ENCODE measurements at regions not wholly inside any gene's neighbourhood (a gene's known extent, or its start where the extent isn't known, plus 50 kb on each side); places are given as distances from the start of the nearest gene placed in this dataset.

GRCh38 chr20:29878281-29878741, 1379.2 kb upstream of the DEFB115 start:
- Histone ChIP-seq H3K79me1 (ENCODE audit: insufficient read depth, low read depth, low read length, poor library complexity, severe bottlenecking) (no peaks in the 10 kb centered on the region), H4K91ac (ENCODE audit: insufficient read length, low read depth, low read length) (no peak overlapping the region), H2AK5ac (ENCODE audit: insufficient read length, low read length) (no peak overlapping the region), H3K18ac (ENCODE audit: insufficient read length, low read depth, low read length) (no peak overlapping the region), H3T11ph (ENCODE audit: low read length) (no peak overlapping the region), H2AFZ (ENCODE audit: low read length) (no peak overlapping the region), H3K27me3 (ENCODE audit: insufficient read depth, low read length) (no peaks in the 10 kb centered on the region), H2BK5ac (ENCODE audit: insufficient read length, low read length) (no peak overlapping the region), H2BK12ac (ENCODE audit: insufficient read length, low read depth, low read length) (no peak overlapping the region), H4K20me1 (ENCODE audit: control insufficient read depth, insufficient read depth, insufficient read length) (no peaks in the 10 kb centered on the region), H4K5ac (ENCODE audit: insufficient read length, low read depth, low read length) (no peak overlapping the region), H2BK20ac (ENCODE audit: low read depth, low read length, poor library complexity, severe bottlenecking) (no peak overlapping the region), H3K4me2 (ENCODE audit: insufficient read depth, insufficient read length, low read length) (no peak overlapping the region), H3K56ac (ENCODE audit: insufficient read length, low read depth, low read length) (no peak overlapping the region), H3K79me2 (ENCODE audit: insufficient read depth, low read length) (no peaks in the 10 kb centered on the region), H3K9ac (ENCODE audit: extremely low read depth, insufficient read length, low read length) (no peak overlapping the region), H3K23ac (ENCODE audit: insufficient read length, low read depth, low read length) (no peak overlapping the region), H3K9me3 (ENCODE audit: control insufficient read depth, low read depth, low read length) (peaks cover 76% of the 10 kb centered on the region), H3K4me1 (ENCODE audit: insufficient read depth, low read length) (no peaks in the 10 kb centered on the region), H3K14ac (ENCODE audit: insufficient read depth, low read length) (no peak overlapping the region), H3K27ac (ENCODE audit: insufficient read length, low read depth, low read length) (no peak overlapping the region), H4K8ac (replicated peaks; ENCODE audit: insufficient read length, low read depth, low read length) (no peak overlapping the region), H3K23me2 (ENCODE audit: insufficient read length, low read depth, low read length, poor library complexity, severe bottlenecking) (no peaks in the 10 kb centered on the region), H2BK15ac (ENCODE audit: low read depth, low read length) (no peak overlapping the region), H3K4ac (ENCODE audit: low read depth, low read length) (no peak overlapping the region), H2BK120ac (ENCODE audit: low read depth, low read length, poor library complexity, severe bottlenecking) (no peak overlapping the region)
- H3K4me3 Mint-ChIP-seq = no peak overlapping the region
- no peak for TF ChIP-seq CTCF (conservative IDR thresholded peaks at IDR 0.05)
- H3K27ac Mint-ChIP-seq = no peak overlapping the region
- H3K36me3 Mint-ChIP-seq (ENCODE audit: insufficient read depth in 1 of 3, low read depth in 3 of 3) = peaks cover 35 to 58% (median 44%) of the 10 kb centered on the region in 3 experiments
- no CpG with 5 or more reads among the region's 24 CpGs for WGBS (ENCODE audit: extremely low coverage, insufficient read length, low lambda C conversion rate)
- peaks cover 91 to 93% of the 10 kb centered on the region in 2 experiments for H3K9me3 Mint-ChIP-seq
- H3K4me1 Mint-ChIP-seq = no peaks in the 10 kb centered on the region
- DNase-seq = no peak
- peaks cover 20% of the 10 kb centered on the region for H3K27me3 Mint-ChIP-seq (ENCODE audit: low read depth)

All from H9 (cell line).